Muscle of leg (tissue), 3 donors: ENCODE measurements at regions not wholly inside any gene's neighbourhood (a gene's known extent, or its start where the extent isn't known, plus 50 kb on each side); places are given as distances from the start of the nearest gene placed in this dataset.

Experiments used
- DNase-seq: peaks from one replicate; pipeline ENCODE4 v3.0.0; 2013
- H3K27ac ChIP-seq: one replicate; pipeline ENCODE4 v1.5.1; 2013; ENCODE audit warnings: mild to moderate bottlenecking, low read length, control low read depth
- H3K27me3 ChIP-seq: one replicate; pipeline ENCODE4 v1.6.1; 2013; ENCODE audit warnings: low read length; ENCODE audit not compliant: control insufficient read depth, insufficient read depth
- H3K36me3 ChIP-seq: one replicate; pipeline ENCODE4 v1.6.1; 2013; ENCODE audit warnings: low read length; ENCODE audit not compliant: control insufficient read depth, insufficient read depth
- H3K4me1 ChIP-seq: one replicate; pipeline ENCODE4 v1.6.1; 2013; ENCODE audit warnings: low read length; ENCODE audit not compliant: control insufficient read depth, insufficient read depth
- H3K4me3 ChIP-seq: one replicate; pipeline ENCODE4 v1.5.1; 2013; ENCODE audit warnings: low read length, control low read depth
- H3K9me3 ChIP-seq: replicated peaks from 2 replicates; pipeline ENCODE4 v1.6.1; 2013; ENCODE audit warnings: low read depth, low read length; ENCODE audit not compliant: control insufficient read depth
- WGBS: methylation state at CpG from one replicate; pipeline ENCODE4 v1.1.5; 2013; ENCODE audit warnings: missing lambda C conversion rate; ENCODE audit not compliant: insufficient coverage; 5-methylcytosine and 5-hydroxymethylcytosine counted together

DNA sequence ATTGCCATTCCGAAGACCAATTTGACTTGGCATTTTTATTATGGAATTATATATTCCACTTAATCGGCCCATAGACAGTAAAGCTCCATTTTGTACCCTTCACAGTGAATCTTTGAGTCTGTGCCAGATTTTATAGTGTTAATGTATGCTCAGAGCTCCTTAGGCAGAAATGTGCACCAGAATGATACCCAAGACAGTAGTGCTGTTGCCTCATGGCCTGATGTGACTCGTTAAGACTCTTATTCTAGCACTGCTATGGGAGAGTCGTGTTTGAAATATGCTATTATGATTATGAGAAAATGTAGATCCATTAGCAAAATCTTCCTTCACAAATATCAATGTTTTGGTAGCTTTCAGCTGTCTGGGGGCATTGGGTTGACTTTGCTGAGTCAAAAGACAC, 209.8 kb upstream of the RAG2 start:
- Histone ChIP-seq H3K4me1 (peaks cover 2% of the 10 kb centered on the region), H3K27ac (no peak overlapping the region), H3K36me3 (no peaks in the 10 kb centered on the region), H3K27me3 (no peaks in the 10 kb centered on the region), H3K9me3 (no peaks in the 10 kb centered on the region), H3K4me3 (no peak overlapping the region)
- no CpG with 5 or more reads among the region's 4 CpGs for WGBS
- no peak for DNase-seq

DNA sequence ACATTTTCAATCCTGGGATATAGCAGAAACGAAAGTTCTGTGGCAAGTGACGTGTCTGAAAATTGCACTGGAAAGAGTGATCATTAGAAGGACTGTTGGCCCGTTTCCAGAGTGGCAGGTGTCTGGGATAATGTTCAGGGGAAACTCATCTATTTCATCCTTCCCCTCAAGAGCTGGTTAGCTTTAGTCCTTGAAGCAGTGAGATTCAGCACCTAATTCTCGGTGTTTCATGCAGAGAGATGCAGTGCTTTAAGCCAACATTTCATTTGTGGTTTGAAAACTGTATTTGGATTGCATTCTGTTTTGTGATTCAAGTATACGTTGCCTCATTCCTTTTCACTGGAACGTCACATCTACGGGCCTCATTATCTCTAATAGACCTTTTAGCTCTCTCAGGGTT, 205.0 kb upstream of the RAG2 start:
- H3K4me3 ChIP-seq: no peak overlapping the region
- no peak overlapping the region for H3K27ac ChIP-seq
- no peaks in the 10 kb centered on the region for H3K36me3 ChIP-seq
- H3K9me3 ChIP-seq: no peaks in the 10 kb centered on the region
- H3K4me1 ChIP-seq: peaks cover 2% of the 10 kb centered on the region
- no peaks in the 10 kb centered on the region for H3K27me3 ChIP-seq
- WGBS: no CpG with 5 or more reads among the region's 7 CpGs
- no peak for DNase-seq

DNA sequence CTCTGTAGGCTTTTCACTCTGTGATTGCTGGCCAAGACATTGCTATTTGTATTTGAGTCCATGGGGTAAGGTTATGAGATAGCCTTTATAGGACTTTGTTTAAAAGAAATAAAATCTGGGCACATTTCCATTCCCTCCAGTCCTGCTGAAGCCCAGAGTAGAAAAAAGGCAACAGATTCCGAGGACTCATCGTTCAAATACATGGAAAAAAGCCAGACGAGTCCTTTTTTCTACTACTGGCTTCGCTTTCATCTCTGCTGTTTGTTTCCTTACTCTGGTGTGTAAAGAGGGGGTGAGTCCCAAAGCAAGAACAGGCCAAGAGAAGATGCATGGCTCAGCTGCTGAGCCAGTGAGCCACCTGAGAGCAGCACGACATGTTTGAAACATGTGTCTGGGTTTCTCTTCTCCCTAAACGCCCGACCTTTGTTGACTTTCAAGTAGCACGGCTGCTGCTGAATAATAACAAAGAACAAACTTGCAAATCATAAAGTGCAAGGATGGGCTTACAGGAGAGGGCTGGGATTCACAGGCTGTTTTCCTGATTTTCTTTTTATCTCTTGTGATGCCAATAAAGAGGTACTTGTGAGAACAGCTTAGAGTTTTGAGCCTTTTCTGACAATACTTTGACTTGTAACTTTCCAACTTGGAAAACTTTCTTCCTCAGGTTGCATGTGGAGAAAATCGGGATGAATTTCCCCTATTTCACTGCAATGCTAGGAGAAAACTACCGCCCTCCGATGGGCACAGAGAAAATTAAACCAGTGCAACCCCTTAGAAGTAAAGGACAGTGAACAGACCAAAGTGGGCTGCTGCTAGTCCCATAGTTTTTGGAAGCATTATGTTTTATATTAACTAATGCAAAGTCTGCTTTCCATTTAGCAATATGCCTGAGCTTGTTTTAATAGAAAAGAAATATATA, 195.2 kb upstream of the RAG2 start:
- peak overlapping the region; percentile 9 for H3K27ac ChIP-seq
- H3K27me3 ChIP-seq: no peaks in the 10 kb centered on the region
- no peak overlapping the region for H3K4me3 ChIP-seq
- WGBS: 42% methylated on average over 2 of the region's 11 CpGs
- peak; percentile 94 for DNase-seq
- peaks cover 5% of the 10 kb centered on the region for H3K4me1 ChIP-seq
- no peaks in the 10 kb centered on the region for H3K9me3 ChIP-seq
- no peaks in the 10 kb centered on the region for H3K36me3 ChIP-seq

DNA sequence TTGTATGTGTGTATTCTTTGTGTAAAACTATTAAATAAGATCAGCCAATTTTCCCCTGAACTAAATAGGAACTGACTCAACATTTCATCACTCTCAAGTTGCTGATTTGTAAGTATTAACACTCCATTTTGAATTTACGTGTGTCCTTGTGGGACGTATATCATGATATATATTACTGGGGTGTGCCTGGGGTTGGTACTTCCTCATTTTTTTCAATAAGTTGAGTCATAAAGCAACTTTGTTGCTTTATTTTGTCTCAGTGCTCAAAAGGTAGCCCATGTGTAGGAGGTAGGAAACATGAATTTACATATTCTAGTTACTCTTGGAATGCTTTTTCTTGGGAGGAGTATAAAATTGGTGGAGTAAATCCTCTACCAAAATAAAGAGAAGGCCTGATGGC, 193.9 kb upstream of the RAG2 start:
- no peaks in the 10 kb centered on the region for H3K27me3 ChIP-seq
- peaks cover 5% of the 10 kb centered on the region for H3K4me1 ChIP-seq
- no peaks in the 10 kb centered on the region for H3K36me3 ChIP-seq
- no peak overlapping the region for H3K4me3 ChIP-seq
- WGBS: no CpG with 5 or more reads among the region's 2 CpGs
- H3K27ac ChIP-seq: no peak overlapping the region
- no peak for DNase-seq
- peaks cover under 1% of the 10 kb centered on the region for H3K9me3 ChIP-seq

DNA sequence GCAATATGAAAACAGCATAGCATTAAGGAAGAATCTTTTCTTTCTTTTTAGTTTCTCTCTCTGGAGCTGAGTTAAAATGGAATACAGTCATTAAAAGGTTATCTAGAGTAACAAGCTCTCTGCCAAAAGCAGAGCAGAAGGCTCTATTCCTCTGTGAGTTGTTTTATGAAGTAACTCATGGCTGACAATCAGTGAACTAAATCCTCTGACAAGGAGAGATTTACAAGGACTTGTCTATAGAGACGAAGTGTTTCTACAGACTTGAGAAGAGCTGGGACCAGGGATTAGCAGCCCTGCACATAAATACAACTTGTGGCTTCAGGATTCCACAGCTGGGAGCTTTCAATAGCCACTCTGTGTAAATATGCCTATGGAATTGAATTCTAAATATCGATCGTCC, 192.5 kb upstream of the RAG2 start:
- peak; percentile 90 for DNase-seq
- H3K4me1 ChIP-seq: peaks cover 5% of the 10 kb centered on the region
- no peak overlapping the region for H3K4me3 ChIP-seq
- H3K36me3 ChIP-seq: no peaks in the 10 kb centered on the region
- no peak overlapping the region for H3K27ac ChIP-seq
- no peaks in the 10 kb centered on the region for H3K27me3 ChIP-seq
- peaks cover 4% of the 10 kb centered on the region for H3K9me3 ChIP-seq
- WGBS: no CpG with 5 or more reads among the region's 3 CpGs

DNA sequence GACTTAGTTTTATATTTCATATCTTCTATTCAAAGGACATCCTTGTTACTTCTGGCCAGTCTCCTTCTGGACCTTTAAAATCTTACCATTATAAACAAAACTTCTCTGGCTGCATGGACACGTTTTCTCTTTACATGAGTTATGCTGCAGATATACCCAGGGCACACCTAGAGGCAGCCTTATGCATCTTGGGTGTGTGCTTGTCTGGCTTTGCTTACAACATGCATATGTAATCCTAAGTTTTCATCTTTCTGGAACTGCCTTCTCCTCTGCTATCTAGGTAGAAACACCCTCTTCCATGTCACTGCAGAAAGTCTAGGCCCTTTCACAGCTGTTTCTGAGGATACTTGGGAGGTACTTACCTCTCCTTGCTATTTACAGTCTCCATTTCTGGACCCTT, 185.8 kb upstream of the RAG2 start:
- Histone ChIP-seq H3K4me1 (no peaks in the 10 kb centered on the region), H3K27me3 (no peaks in the 10 kb centered on the region), H3K36me3 (no peaks in the 10 kb centered on the region), H3K9me3 (peaks cover 4% of the 10 kb centered on the region), H3K27ac (no peak overlapping the region), H3K4me3 (no peak overlapping the region)
- WGBS: no CpG with 5 or more reads among the region's 1 CpG
- DNase-seq: no peak

DNA sequence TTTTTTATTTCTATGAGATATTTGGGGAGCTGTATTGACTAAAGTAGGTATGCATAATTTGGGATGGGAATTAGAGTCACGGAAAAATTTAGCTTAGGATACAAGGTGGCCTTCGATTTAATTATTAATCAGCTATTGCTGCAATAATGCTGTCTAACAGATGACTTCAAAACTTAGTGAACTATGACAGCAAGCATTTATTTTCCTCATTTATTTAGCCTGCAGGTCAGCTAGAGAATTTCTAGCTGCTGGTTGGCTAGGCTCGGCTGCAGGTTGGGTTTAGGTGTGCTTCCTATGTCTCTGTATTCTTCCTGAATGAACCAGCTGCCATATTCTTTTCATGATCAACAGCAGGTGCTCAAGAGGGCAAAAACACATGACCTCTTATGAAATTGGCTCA, 181.8 kb upstream of the RAG2 start:
- WGBS: no CpG with 5 or more reads among the region's 3 CpGs
- no peak overlapping the region for H3K4me3 ChIP-seq

DNA sequence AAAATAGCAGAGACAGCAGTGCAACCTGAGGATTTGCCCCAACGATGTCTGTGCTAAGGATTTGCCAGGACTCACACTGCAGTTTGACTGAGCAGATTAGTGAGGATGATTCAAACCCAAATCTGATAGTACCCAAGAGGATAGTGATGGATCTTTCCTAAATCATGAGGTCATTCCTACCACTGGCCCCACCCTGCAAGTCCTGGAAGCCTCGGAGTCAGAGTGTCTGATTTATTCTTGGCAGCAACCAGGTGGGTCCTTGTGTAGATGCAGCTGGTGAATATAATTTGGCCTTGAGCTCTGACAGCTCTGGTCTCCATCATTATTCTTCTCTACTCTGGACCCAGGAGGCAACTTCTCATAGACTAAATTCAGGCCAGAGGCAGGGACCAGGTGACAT, 179.3 kb upstream of the RAG2 start:
- H3K4me3 ChIP-seq: no peak overlapping the region
- H3K4me1 ChIP-seq: peaks cover 2% of the 10 kb centered on the region
- no peaks in the 10 kb centered on the region for H3K27me3 ChIP-seq
- no peaks in the 10 kb centered on the region for H3K36me3 ChIP-seq
- no peak overlapping the region for H3K27ac ChIP-seq
- peak; percentile 76 for DNase-seq
- H3K9me3 ChIP-seq: no peaks in the 10 kb centered on the region
- WGBS: no CpG with 5 or more reads among the region's 2 CpGs

More for the DNA sequence above, 181.8 kb upstream of the RAG2 start:
- H3K27me3 ChIP-seq: no peaks in the 10 kb centered on the region
- no peaks in the 10 kb centered on the region for H3K36me3 ChIP-seq
- no peak for DNase-seq
- peaks cover 2% of the 10 kb centered on the region for H3K4me1 ChIP-seq
- no peaks in the 10 kb centered on the region for H3K9me3 ChIP-seq
- no peak overlapping the region for H3K27ac ChIP-seq

DNA sequence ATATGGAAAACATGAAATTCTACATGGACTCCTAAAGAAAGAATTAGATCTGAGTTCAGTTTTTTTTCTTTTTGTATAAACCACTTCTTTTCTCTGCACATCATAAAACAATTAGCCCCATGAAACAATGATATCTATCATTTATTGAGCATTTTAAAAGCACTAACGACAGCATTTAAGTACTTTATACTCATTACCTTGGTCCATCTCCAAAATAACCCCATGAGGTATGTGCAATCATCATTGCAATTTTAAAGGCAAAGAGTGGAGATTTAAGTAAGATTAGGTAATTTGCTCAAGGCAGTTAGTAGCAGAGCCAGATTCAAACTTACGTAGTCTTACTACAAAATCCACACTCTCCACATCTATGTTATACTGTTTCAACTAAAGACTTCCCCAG, 177.7 kb upstream of the RAG2 start:
- no peak overlapping the region for H3K27ac ChIP-seq
- no CpG with 5 or more reads among the region's 2 CpGs for WGBS
- peaks cover 2% of the 10 kb centered on the region for H3K4me1 ChIP-seq
- no peaks in the 10 kb centered on the region for H3K9me3 ChIP-seq
- H3K4me3 ChIP-seq: no peak overlapping the region
- H3K36me3 ChIP-seq: no peaks in the 10 kb centered on the region
- DNase-seq: peak; percentile 66
- no peaks in the 10 kb centered on the region for H3K27me3 ChIP-seq

DNA sequence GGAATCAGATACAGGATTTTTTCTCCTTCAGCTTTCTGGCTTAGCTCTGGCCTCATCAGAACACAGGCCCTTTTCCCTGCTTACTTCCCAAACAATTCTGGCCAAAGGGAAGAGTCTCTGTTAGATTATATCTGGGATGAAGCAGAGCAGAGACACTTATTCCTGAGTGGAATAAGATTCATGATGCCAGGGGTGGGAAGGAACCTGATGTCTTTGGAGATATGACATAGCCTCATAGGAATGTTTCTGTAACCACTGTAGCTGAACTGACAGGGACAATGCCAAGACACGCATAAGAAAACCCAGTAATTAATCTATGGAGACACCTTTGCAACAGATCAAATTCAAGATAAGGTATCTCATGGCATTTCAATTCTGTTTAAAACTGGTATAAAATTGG, 177.1 kb upstream of the RAG2 start:
- peaks cover 2% of the 10 kb centered on the region for H3K4me1 ChIP-seq
- no peak overlapping the region for H3K4me3 ChIP-seq
- peak; percentile 70 for DNase-seq
- H3K9me3 ChIP-seq: no peaks in the 10 kb centered on the region
- WGBS: no CpG with 5 or more reads among the region's 1 CpG
- no peaks in the 10 kb centered on the region for H3K36me3 ChIP-seq
- H3K27me3 ChIP-seq: no peaks in the 10 kb centered on the region
- no peak overlapping the region for H3K27ac ChIP-seq
